OCI-LY7 (cell line): ENCODE measurements at regions not wholly inside any gene's neighbourhood (a gene's known extent, or its start where the extent isn't known, plus 50 kb on each side); places are given as distances from the start of the nearest gene placed in this dataset.

Experiments used
- BruUV-seq: library from RNA; stranded (reverse); fragments of 400-500 nt; replicated peaks from 2 replicates; lab custom pipeline; 2021; lab: Mats Ljungman, UMichigan
- CTCF ChIA-PET: fragments of 300-600 bp; sonication (Branson Sonifier 250); formaldehyde crosslinking; loops from one replicate; lab custom pipeline; 2022; ENCODE audit warnings: antibody characterized with exemption; ENCODE audit not compliant: unreplicated experiment; lab: Charles Lee
- POLR2A ChIA-PET: fragments of 300-600 bp; sonication (Branson Sonifier 250); formaldehyde crosslinking; loops from one replicate; lab custom pipeline; 2022; ENCODE audit warnings: antibody characterized with exemption; lab: Charles Lee
- DNase-seq: peaks from one replicate; pipeline ENCODE4 v3.0.0-alpha.2; 2015; ENCODE audit warnings: low spot score
- H2AFZ ChIP-seq: fragments of 200-600 bp; sonication (generic), shearing (Covaris generic); 2 replicates; pipeline ENCODE4 v1.6.1; 2014; ENCODE audit warnings: mild to moderate bottlenecking, antibody characterized with exemption, low read length, moderate library complexity
- H3K27ac ChIP-seq: fragments of 200-600 bp; sonication (generic); 2 replicates; pipeline ENCODE4 v1.5.1; 2014; ENCODE audit warnings: mixed run types, low read depth, mild to moderate bottlenecking, moderate library complexity, low read length, inconsistent platforms; ENCODE audit not compliant: poor library complexity, severe bottlenecking
- H3K36me3 ChIP-seq: fragments of 200-600 bp; sonication (generic); 2 replicates; pipeline ENCODE4 v1.6.1; 2014; ENCODE audit warnings: mild to moderate bottlenecking, antibody characterized with exemption, low read length, moderate library complexity, mixed read lengths; ENCODE audit not compliant: insufficient read depth
- H3K4me1 ChIP-seq: fragments of 200-600 bp; sonication (generic); 2 replicates; pipeline ENCODE4 v1.5.1; 2014; ENCODE audit warnings: mild to moderate bottlenecking, low read length; ENCODE audit not compliant: insufficient read depth, poor library complexity, severe bottlenecking
- H3K4me2 ChIP-seq: fragments of 200-600 bp; sonication (generic); 2 replicates; pipeline ENCODE4 v1.6.1; 2014; ENCODE audit warnings: mild to moderate bottlenecking, low read length
- H3K4me3 ChIP-seq: fragments of 200-600 bp; sonication (generic); 2 replicates; pipeline ENCODE4 v1.5.1; 2014; ENCODE audit warnings: mild to moderate bottlenecking, low read depth, low read length; ENCODE audit not compliant: poor library complexity, severe bottlenecking
- H3K79me2 ChIP-seq: fragments of 200-600 bp; sonication (generic); 2 replicates; pipeline ENCODE4 v1.6.1; 2016; ENCODE audit warnings: low read depth, mild to moderate bottlenecking, low read length, moderate library complexity, mixed read lengths; ENCODE audit not compliant: insufficient read depth
- H3K9me2 ChIP-seq: fragments of 200-600 bp; sonication (generic); 2 replicates; pipeline ENCODE4 v1.6.1; 2016; ENCODE audit warnings: mild to moderate bottlenecking, low read length, mixed read lengths; ENCODE audit not compliant: insufficient read depth
- H3K9me3 ChIP-seq: fragments of 200-600 bp; sonication (generic); 2 replicates; pipeline ENCODE4 v1.6.1; 2014; ENCODE audit warnings: mild to moderate bottlenecking, mixed run types, low read length, mixed read lengths
- H4K20me1 ChIP-seq: fragments of 200-600 bp; sonication (generic); 2 replicates; pipeline ENCODE4 v1.6.1; 2014; ENCODE audit warnings: mild to moderate bottlenecking, antibody characterized with exemption, low read length, moderate library complexity, mixed read lengths; ENCODE audit not compliant: insufficient read depth
- CTCF ChIP-seq: fragments of 200-600 bp; sonication (generic); conservative IDR thresholded peaks from 2 replicates; pipeline ENCODE4 v1.5.1; 2014; ENCODE audit warnings: mild to moderate bottlenecking, antibody characterized with exemption, low read length, moderate library complexity, mixed read lengths
- EZH2phosphoT487 ChIP-seq: fragments of 200-600 bp; sonication (generic); IDR thresholded peaks from 2 replicates; pipeline ENCODE4 v1.6.1; 2018; ENCODE audit warnings: low read depth, borderline replicate concordance, mild to moderate bottlenecking, mixed run types, antibody characterized with exemption, low read length, moderate library complexity, mixed read lengths
- intact Hi-C: fragments of 100-400 bp; cut with micrococcal nuclease; formaldehyde crosslinking; loops from one replicate; pipeline ENCODE4 v1.10.0; 2022; ENCODE audit not compliant: unreplicated experiment

- no peaks in the 10 kb centered on the region for H3K79me2 ChIP-seq
- no peak overlapping the region for H2AFZ ChIP-seq
- ChIA-PET CTCF (no interaction called here), POLR2A (no interaction called here)
- H3K27ac ChIP-seq: no peak overlapping the region
- TF ChIP-seq EZH2phosphoT487: no peak
- no peak for TF ChIP-seq CTCF
- DNase-seq: no peak
- no peaks in the 10 kb centered on the region for H3K9me3 ChIP-seq
- H3K36me3 ChIP-seq: no peaks in the 10 kb centered on the region
- H3K4me2 ChIP-seq: no peak overlapping the region
- no peak overlapping the region for H3K4me3 ChIP-seq
- intact Hi-C loops: no loop called here
- no peaks in the 10 kb centered on the region for H4K20me1 ChIP-seq
- no peaks in the 10 kb centered on the region for H3K9me2 ChIP-seq
- H3K4me1 ChIP-seq: no peaks in the 10 kb centered on the region
- no TSS peak for BruUV-seq
Observed at GRCh38 chr1:165011991-165012531, 344.5 kb downstream of the LMX1A start.

GRCh38 chr1:165011186-165011585 lies 345.3 kb downstream of the LMX1A start:
- H3K9me3 ChIP-seq: no peaks in the 10 kb centered on the region
- BruUV-seq: no TSS peak
- POLR2A ChIA-PET: no interaction called here
- no peak overlapping the region for H3K27ac ChIP-seq
- no peak overlapping the region for H3K4me2 ChIP-seq
- TF ChIP-seq EZH2phosphoT487 (no peak), CTCF (no peak)
- no peak overlapping the region for H3K4me3 ChIP-seq
- intact Hi-C loops: no loop called here
- CTCF ChIA-PET: no interaction called here
- H4K20me1 ChIP-seq: no peaks in the 10 kb centered on the region
- H2AFZ ChIP-seq: no peak overlapping the region
- DNase-seq: no peak
- no peaks in the 10 kb centered on the region for H3K79me2 ChIP-seq
- H3K4me1 ChIP-seq: no peaks in the 10 kb centered on the region
- no peaks in the 10 kb centered on the region for H3K36me3 ChIP-seq
- no peaks in the 10 kb centered on the region for H3K9me2 ChIP-seq

- Histone ChIP-seq H3K27ac (no peak overlapping the region), H2AFZ (no peak overlapping the region), H3K4me3 (no peak overlapping the region), H3K9me2 (no peaks in the 10 kb centered on the region), H3K9me3 (no peaks in the 10 kb centered on the region), H3K4me1 (no peaks in the 10 kb centered on the region), H4K20me1 (no peaks in the 10 kb centered on the region), H3K36me3 (no peaks in the 10 kb centered on the region), H3K79me2 (no peaks in the 10 kb centered on the region), H3K4me2 (no peak overlapping the region)
- DNase-seq: no peak
- no peak for TF ChIP-seq CTCF
- TF ChIP-seq EZH2phosphoT487: no peak
- ChIA-PET CTCF (no interaction called here), POLR2A (no interaction called here)
- BruUV-seq: no TSS peak
- intact Hi-C loops: no loop called here
Observed at GRCh38 chr1:165010418-165011070, 346.0 kb downstream of the LMX1A start.
